Activated T-cell treated with anti-CD3 and anti-CD28 coated beads for 4 hours (primary cell): ENCODE measurements at regions not wholly inside any gene's neighbourhood (a gene's known extent, or its start where the extent isn't known, plus 50 kb on each side); places are given as distances from the start of the nearest gene placed in this dataset.
"Not testable (repeated sequence)": the region's sequence is repeated elsewhere in the genome, so short reads cannot be mapped to it uniquely, and the experiment has no call there.

Experiments
- DNase-seq: peaks from one replicate; pipeline ENCODE4 v3.0.0-alpha.2; 2020

GRCh38 chr12:131611416-131612091, 99.3 kb upstream of the SFSWAP start:
- DNase-seq, result no peak

- no peak for DNase-seq
These were observed 98.7 kb upstream of the SFSWAP start for GRCh38 chr12:131612092-131612755.

GRCh38 chr12:131613186-131613585, 97.7 kb upstream of the SFSWAP start:
- DNase-seq, result no peak

- no peak for DNase-seq
These were observed 97.2 kb upstream of the SFSWAP start for GRCh38 chr12:131613678-131614077.

GRCh38 chr12:131615326-131616042, 95.4 kb upstream of the SFSWAP start:
- DNase-seq, result no peak

DNA sequence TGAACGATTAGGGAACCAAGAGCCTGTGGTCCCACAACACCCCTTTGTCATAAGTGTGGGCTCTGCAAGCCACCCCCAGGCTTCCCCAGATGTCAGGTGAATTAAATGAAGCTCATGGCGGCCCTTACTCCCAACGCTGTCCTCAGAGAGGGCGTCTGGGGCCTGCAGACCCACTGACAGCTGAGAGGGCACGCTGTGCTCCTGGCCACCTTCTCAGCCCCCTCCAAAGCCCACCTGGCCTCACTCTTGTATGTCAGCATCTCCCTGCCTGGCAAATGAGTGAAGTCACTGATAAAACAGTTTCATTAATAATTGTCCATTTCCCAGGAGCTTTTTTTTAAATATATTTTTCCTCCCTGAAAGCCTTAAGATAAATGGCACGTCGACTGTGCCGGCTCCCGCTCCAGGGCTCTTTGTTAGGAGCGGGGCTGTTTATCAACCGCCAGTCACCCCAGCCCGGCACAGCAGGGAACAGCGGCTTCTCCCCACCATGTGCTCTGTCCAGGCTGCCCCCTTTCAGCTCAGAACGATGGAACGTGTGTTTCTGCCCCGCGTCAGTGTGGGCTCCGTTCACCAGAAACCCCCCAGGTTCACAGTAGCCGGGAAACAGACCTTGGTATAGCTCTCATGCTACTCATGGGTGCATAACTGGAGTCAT, 94.7 kb upstream of the SFSWAP start:
- no peak for DNase-seq

GRCh38 chr12:131616738-131617137, 94.2 kb upstream of the SFSWAP start:
- DNase-seq, result no peak

DNA sequence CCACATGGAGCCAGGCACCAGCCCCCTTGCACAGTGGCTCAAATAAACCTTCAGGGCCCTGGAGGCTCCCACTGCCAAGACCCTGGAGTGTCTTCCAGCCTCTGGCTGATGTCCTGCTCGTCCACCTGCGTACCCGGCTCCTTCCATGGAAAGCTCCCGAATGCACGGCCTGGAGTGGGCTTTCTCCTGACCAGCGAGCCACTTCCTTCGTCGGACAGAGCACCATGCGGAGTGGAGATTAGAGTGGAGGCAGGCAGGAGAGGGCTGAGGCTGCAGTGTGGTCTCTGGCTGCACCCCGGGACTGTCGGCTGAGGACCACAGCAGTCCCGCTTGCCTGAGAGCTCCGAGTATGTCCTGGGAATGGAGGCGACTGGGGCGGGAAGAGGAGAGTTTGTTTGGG, 93.7 kb upstream of the SFSWAP start:
- no peak for DNase-seq

GRCh38 chr12:131617596-131618302, 93.1 kb upstream of the SFSWAP start:
- DNase-seq, result no peak

DNA sequence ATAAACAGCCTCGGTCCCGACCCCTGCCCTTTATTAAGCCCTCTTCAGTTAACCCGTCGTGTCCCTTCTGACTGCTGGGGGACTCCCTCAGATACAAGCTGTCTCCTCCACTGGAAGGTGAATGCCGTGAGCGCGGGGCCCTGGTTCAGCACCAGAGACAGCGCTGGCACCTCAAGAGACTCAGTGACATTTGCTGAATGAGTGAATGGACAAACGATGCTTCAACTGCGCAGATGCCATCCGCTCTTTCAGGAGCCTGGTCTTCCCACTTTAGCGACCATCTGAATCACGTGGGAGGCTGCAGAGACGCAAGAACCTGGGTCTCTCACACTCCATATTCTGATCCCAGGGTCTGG, 92.6 kb upstream of the SFSWAP start:
- no peak for DNase-seq

GRCh38 chr12:131618701-131619100, 92.2 kb upstream of the SFSWAP start:
- no peak for DNase-seq

DNA sequence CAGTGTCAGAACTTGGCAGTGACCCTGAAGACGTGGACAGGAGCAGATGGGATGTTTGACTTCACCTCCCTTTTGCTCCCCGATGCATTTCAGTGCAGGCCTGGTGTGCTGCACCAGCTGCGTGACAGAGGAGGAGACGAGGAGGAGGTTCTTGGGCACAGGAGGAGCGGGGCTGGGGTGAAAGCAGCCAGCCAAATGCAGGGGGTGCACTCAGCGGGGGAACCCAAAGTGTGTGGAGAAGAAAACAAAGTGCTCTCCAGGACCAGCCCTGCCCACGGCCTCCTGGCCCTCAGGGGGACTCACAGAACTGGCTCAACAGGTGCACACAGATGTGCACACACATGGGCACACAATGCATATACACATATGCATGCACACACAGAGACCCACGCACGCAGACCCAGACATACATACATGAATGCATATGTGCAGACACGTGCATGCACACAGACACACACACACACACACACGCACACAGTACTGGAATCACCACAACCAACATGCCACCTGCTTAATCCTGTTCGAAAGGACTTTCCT, 91.7 kb upstream of the SFSWAP start:
- DNase-seq, result no peak

- DNase-seq, result no peak
These were observed 91.0 kb upstream of the SFSWAP start for GRCh38 chr12:131619736-131620506.

GRCh38 chr12:131620520-131620919, 90.4 kb upstream of the SFSWAP start:
- no peak for DNase-seq

GRCh38 chr12:131620946-131621681, 89.8 kb upstream of the SFSWAP start:
- DNase-seq, result no peak

GRCh38 chr12:131621701-131622421, 89.0 kb upstream of the SFSWAP start:
- DNase-seq, result no peak

- no peak for DNase-seq
These were observed 88.4 kb upstream of the SFSWAP start for GRCh38 chr12:131622422-131622955.

DNA sequence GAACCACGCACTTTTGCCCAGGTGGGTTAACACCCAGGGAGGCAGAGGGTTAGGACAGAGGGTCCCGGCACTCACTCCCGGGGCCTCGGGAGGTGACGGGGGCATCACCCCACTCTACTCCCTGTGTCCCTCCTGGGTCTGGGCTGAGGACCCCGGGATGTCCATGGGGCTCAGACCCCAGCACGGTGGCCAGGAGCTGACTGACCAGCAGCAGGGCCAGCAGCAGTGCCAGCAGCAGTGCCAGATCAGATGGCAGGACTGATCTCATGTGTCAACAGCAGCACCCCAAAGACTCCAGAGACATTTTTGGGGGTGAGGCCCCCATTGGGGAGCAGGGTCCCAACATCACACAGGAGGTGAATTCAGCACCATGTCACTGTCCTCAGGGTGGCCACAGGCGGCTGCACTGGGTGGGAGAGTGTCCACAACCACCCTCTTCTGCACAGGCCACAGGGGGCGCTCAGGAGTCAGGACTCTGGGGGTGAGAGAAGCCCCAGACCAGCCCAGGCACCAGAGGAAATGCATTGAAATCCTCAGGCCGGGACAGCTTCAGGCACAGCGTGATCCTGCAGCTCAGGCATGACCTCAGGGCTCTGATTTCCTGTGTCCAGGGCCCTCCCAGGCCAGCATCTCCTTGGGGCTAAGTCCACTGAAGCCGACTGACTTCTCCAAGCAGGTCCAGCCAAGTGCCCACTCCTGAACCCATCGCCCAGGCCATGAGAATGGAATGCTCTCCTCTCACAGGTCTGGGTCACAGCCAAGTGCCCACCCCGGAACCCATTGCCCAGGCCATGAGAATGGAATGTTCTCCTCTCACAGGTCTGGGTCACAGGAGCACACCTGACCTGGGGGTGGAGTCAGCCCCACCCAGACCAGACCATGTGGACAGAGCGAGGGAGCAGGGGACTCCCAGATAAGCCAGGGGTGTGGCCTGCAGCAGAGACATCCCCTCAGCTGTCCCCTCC, 87.2 kb upstream of the SFSWAP start:
- DNase-seq, result not testable (repeated sequence)

DNA sequence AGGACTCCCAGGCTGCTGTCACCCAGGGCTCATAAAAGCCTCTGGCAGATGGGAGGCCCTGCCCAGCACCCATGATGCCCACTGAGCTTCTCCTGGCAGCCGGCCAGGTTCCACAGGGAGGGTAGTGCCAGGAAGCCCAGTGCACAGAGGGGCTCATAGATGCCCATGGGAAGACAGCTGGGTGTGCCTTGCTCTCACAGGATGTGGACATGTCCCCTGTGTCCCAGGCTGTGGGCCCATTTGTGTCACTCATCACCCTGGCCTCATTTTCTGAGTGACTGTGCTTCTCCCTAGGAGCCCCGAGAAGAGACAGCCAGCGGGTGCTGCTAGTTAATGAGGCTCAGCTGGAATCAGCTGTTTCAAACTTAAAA, 86.5 kb upstream of the SFSWAP start:
- DNase-seq, result not testable (repeated sequence)
